Fibroblast of skin of abdomen (primary cell): ENCODE measurements at regions not wholly inside any gene's neighbourhood (a gene's known extent, or its start where the extent isn't known, plus 50 kb on each side); places are given as distances from the start of the nearest gene placed in this dataset.

ENCODE experiments used
- DNase-seq: peaks from one replicate; pipeline ENCODE4 v3.0.0-alpha.2; 2013

GRCh38 chr12:113651662-113652061 lies 180.0 kb upstream of the LHX5 start:
- DNase-seq: no peak

GRCh38 chr12:113650476-113650875 lies 178.8 kb upstream of the LHX5 start:
- no peak for DNase-seq

GRCh38 chr12:113649256-113649830 lies 177.7 kb upstream of the LHX5 start:
- DNase-seq: no peak

- no peak for DNase-seq
Observed at GRCh38 chr12:113647048-113647447, 175.4 kb upstream of the LHX5 start.

- DNase-seq: no peak
Observed at GRCh38 chr12:113645603-113646002, 173.9 kb upstream of the LHX5 start.

GRCh38 chr12:113645183-113645582 lies 173.5 kb upstream of the LHX5 start:
- DNase-seq: no peak

- no peak for DNase-seq
Observed at GRCh38 chr12:113643177-113643974, 171.7 kb upstream of the LHX5 start.

- no peak for DNase-seq
Observed at GRCh38 chr12:113642672-113643071, 171.0 kb upstream of the LHX5 start.

- no peak for DNase-seq
Observed at GRCh38 chr12:113642216-113642615, 170.5 kb upstream of the LHX5 start.

GRCh38 chr12:113641426-113642030 lies 169.9 kb upstream of the LHX5 start:
- no peak for DNase-seq

GRCh38 chr12:113640837-113641236 lies 169.2 kb upstream of the LHX5 start:
- DNase-seq: no peak

GRCh38 chr12:113639474-113639873 lies 167.8 kb upstream of the LHX5 start:
- DNase-seq: no peak

- DNase-seq: no peak
Observed at GRCh38 chr12:113638460-113638775, 166.7 kb upstream of the LHX5 start.

GRCh38 chr12:113634982-113635381 lies 163.3 kb upstream of the LHX5 start:
- DNase-seq: no peak

- DNase-seq: no peak
Observed at GRCh38 chr12:113634474-113634873, 162.8 kb upstream of the LHX5 start.

GRCh38 chr12:113633678-113634332 lies 162.1 kb upstream of the LHX5 start:
- no peak for DNase-seq

GRCh38 chr12:113630625-113631024 lies 159.0 kb upstream of the LHX5 start:
- no peak for DNase-seq

- no peak for DNase-seq
Observed at GRCh38 chr12:113625499-113625898, 153.8 kb upstream of the LHX5 start.

GRCh38 chr12:113622410-113622809 lies 150.7 kb upstream of the LHX5 start:
- no peak for DNase-seq

- DNase-seq: no peak
Observed at GRCh38 chr12:113620437-113620976, 148.8 kb upstream of the LHX5 start.

GRCh38 chr12:113619202-113619601 lies 147.5 kb upstream of the LHX5 start:
- no peak for DNase-seq

GRCh38 chr12:113613414-113613813 lies 141.7 kb upstream of the LHX5 start:
- DNase-seq: no peak

GRCh38 chr12:113612793-113613192 lies 141.1 kb upstream of the LHX5 start:
- DNase-seq: no peak
